UCSD-AML1 (cell line): ENCODE measurements at regions not wholly inside any gene's neighbourhood (a gene's known extent, or its start where the extent isn't known, plus 50 kb on each side); places are given as distances from the start of the nearest gene placed in this dataset.

Experiments
- DNase-seq: peaks from one replicate; lab custom pipeline; 2025; ENCODE audit not compliant: unreplicated experiment; lab: John Stamatoyannopoulos, UW

DNA sequence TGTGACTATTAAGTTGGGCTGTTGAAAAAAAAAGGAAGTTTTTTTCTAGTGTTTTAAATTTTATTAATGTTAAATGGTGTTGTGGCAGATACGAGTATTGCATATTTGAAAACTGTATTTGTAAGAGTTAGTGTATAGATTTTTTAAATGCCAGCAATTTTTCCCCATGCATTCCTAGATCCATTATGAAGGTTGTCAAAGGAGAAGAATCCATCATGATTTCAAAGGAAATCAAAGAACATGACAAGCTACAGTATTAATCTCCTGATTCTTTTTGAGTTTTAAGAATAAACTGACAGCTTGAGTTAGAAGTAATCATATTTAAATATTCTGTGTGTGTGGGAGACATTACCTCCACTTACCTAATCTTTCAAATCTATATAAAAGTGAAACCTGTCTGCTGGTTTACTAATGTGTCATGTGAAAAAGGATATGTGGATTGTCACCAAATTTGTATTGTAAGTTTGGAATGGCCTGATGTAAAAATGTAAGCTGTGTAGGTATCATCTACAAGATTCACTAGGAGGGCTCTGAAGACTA is 111.0 kb upstream of the HS3ST5 start:
- DNase-seq = no peak

DNA sequence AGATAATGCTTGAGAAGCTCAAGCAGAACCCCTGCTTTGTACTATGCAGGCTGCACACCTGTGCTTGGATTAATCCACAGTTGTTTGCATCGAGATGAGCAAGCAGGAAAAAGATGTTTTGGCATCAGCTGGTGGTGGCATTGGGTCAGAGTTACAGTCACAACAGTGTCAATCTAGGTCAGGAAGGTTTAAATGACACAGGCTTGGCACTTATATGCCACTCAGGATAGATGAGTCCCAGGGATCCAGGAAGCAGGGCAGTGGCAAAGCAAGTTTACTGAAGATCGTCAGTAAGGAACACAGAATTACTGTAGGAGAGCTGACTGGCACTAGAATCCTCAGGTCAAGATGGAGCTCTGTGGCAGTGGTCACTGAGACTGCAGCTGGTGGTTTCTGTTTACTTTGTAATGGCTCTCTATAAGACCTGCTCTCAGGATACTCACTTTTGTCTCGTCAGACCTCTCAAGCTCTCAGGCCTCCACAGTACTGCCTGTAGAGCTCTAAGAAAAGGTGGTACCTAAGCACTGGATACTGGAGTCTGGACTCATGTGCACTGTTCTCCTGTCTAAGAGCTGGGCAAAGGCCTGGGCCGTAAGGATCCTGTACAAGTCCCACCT is 110.1 kb upstream of the HS3ST5 start:
- no peak for DNase-seq

DNA sequence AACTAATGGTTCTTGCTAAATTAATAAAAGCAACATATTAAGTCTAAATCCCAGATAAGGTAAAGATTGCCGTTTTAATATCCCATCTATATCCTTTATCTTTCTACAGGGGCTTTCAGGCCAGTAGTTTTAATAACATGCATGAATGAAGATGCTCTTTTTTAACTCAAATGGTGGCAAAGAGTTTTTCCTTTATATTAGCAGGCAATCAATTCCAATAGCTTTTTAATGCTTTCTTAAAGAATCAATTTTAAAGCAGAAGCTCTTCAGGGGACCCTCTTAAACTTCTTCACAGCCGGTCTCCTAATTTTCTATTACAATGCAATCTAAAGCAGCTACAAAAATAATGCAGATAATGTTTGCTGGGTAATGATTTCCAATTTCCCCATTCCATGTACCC is 107.8 kb upstream of the HS3ST5 start:
- DNase-seq = no peak

DNA sequence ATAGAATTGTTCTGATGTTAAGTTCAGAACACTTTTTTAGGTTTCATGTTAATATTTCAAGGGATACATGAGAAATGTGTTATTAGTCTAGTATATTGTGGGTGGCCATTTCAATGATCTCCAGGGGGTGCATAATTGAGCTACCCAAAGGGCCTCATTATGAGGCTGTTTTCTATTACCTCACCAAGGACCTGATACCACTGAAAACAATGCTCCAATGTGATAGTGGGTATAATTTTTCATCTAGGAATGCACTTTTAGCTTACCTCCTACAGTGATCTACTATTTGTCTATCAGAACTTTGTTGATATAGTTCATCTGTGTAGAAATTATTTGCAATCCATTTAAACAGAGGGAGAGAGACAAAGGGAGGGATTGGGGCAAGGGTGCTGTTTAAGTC is 106.8 kb upstream of the HS3ST5 start:
- no peak for DNase-seq

DNA sequence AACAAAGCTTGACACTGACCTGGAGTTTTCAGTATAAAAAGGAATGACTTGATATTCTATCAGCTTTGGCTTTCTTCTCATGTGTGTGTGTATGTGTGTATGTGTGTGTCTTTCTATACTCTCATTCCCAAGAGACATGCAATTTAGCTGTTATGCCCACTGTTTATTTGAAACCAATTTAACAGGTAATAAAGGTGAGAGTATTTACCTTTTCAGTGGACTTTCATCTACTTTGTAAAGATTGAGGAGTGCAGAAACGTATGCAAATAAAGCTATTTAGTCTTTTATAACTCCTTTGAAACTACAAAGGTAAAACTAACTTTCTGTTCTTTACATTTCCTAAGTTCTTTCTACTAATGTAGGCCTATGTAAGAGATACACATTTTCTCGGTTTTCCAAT is 103.5 kb upstream of the HS3ST5 start:
- no peak for DNase-seq

DNA sequence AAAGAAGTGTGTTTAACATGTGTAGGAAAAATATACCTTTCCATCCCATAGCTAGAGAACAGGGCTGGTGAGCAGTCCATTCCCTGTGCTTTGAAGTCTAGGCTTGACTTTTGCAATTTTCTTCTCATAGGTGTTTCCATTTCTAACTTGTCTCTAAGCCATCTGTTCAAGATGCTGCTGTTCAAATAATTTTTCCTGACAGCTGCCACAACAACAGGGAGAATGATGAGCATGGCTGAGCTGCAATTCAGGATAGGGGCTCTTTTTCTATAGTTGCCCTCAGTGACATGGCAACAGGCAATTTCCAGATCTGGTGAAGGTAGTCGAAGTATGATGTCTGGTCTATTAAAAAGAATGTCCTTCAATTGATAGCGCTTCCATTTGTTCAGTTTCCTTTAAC is 103.0 kb upstream of the HS3ST5 start:
- no peak for DNase-seq

DNA sequence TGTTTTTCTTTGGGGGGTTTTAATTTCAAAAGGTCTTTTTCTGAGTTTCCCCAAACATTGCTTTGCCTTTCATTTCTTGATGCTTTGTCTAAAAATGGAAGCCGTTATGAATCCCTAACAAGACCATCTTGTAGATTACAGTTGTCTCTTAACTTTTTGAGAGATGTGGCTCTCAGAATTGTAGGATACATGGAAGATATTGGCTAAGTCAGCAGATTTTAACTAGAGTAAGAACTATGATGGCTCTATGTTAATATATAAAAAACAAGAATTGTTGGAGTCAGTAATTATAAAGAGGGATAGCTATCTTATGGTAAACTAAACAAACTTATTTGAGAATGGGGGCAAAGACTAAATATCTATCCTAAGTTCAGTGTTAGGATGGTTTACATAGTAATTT is 96.6 kb upstream of the HS3ST5 start:
- no peak for DNase-seq

DNA sequence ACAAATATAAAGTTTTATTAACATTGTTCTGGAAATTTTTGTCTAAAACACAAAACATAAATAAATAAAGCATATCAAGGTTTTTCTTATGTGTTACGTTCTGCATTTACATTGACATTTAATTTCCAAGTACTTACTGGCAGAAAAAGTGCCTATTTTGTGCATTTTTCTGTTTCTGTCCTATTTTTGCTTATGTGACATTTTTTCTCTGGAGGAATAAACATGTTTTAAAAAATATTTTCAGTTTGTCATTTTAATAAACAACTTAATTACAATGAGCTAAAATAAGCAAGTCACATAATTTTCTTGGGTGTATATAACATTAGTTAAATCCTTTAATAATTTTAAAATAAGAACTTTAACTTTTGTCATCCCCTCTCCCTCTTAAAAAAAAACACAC is 94.4 kb upstream of the HS3ST5 start:
- no peak for DNase-seq

DNA sequence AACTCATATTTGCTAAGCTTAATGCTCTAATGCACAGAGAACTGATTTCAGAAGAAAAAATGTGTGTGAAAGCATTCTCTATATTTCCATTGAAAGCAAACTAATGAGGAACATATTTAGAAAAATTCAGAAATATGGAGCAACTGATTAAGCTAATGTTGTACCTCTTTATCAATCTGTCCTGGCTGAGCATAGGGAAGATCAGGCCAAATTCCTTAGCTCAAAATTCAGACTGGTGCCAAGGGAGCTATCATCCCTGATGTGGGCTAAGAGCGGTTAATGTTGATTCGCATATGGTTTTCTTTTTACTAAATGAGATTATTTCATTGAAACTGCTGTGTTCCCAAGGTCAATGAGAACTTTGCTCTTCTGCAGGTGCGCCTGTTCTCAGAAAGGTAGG is 93.9 kb upstream of the HS3ST5 start:
- no peak for DNase-seq

DNA sequence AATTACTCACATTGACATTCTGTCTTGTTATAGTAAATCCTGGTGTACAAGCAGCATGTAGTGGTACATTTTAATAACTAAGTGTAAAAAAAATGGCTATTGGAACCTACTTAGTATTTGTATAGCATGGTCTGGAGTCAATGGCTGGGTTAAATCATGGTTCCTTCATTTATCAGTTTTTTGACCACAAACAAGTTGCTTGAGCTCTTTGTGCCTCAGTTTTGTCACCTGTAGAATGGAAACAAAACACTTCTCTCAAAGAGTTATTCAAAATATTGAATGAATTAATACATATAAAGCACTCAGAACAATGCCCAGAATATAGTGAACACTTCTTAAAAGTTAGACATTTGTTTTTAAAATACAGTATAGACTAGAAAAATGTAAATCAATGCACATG is 93.2 kb upstream of the HS3ST5 start:
- no peak for DNase-seq

DNA sequence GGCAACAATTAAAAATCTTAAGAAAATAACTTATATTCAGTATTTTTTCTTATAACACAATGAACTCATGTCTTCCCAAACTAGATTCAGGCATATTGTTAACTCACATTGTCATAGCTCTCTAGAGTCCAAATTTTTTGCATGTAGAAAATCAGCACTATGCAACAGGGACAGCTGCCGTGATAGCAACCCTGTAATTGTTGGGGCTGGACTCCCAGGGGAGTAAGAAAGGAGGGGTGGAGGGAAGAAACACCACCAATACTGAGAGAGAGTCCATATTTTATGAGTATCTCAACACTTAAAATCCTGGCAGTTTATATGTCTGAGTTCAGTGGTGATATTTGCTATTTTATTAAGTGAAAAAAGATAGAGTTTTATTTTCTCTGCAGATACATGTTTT is 89.6 kb upstream of the HS3ST5 start:
- DNase-seq = no peak

DNA sequence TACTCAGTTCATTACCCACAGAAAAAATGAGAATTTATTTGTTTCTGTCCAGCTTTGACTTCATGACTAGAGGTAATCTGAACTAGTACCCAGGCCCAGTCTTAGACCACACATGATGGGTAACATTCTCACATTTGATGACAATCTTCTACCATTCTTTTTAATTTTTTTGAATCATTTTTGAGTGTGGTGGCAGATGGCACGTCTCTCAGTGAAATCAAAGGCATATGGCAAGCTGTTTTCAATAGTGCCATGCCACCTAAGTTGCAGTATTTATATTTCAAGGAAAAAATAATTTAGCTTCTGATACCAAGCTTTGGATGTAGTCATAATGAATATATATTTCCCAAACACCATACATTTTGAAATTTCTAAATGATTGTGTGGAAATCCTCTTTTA is 88.8 kb upstream of the HS3ST5 start:
- no peak for DNase-seq

DNA sequence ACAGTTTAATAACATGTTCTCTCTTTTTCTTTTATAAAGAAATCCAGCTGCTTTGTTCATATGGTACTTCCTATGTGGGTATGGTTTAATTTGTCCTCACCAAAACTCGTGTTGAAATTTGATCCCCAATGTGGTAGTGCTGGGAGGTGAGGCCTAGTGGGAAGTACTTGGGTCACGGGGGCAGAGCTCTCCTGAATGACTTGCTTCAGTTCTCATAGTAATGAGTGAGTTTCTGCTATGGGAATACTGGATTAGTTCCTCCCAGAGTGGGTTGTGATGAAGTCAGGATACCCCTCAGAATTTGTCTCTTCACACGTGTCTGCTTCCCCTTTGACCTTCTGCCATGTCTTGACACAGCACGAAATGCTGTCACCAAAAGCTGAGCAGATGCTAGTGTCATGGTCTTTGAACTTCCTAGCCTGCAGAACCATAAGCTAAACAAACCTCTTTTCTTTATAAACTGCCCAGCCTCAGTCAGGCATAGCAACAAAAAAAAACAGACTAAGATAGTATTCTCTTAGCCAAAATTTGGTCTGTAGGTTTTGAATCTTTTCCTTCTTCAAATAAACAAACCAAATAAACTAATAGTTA is 87.8 kb upstream of the HS3ST5 start:
- DNase-seq = no peak

DNA sequence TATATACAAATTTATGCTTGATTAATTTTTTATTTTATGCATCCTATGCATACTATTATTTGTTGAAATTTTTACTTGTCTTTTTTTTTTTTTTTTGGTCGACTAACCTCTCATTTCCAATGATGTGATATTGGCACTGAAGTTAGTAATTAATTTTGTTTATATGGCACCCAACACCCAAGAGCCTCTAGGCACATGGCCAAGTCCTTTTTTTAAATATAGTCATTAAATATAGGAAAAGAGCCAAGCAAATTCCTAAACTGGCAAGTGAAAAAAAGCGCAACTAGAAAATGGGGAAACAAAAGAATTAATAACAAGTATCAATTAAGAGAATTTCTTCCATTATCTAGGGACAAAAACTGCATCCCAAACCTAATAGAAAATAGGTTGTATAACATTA is 85.5 kb upstream of the HS3ST5 start:
- no peak for DNase-seq

DNA sequence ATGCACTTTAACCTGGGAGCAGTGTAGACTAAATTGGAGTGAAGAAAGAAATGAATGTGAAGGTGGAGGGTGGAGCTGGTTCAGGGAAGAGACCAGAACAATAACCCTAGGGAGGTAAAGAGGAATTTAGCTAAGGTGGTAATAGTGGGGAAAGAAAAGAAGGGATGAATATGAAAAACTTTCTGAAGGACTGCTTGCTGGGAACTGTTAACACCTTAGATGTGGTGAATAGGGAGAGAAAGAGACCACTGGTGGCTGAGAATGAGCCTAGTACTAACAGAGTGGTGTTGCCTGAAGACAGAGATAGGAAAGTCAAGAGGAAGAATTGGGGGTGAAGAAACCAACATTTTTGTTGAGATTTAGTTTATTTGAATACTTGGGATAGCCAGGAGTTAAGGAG is 78.4 kb upstream of the HS3ST5 start:
- no peak for DNase-seq

DNA sequence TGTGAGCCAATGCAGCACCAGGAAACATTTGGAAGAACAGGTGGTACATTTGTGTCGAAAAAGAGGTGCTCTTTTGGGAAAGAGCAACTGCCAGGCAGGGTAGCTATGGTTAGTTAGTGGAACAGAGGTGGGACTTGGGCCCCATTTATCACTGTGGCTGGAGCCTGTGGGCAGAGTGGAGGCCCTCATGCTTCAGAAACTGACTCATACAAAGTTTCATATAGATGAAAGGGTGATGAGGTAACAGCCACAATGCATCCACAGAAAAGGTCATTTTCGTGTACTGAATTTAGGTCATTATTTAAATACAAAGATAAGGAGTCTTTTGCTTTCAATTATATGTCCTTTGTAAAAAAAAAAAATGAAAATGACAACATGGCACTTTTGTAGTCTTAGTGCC is 76.4 kb upstream of the HS3ST5 start:
- no peak for DNase-seq

DNA sequence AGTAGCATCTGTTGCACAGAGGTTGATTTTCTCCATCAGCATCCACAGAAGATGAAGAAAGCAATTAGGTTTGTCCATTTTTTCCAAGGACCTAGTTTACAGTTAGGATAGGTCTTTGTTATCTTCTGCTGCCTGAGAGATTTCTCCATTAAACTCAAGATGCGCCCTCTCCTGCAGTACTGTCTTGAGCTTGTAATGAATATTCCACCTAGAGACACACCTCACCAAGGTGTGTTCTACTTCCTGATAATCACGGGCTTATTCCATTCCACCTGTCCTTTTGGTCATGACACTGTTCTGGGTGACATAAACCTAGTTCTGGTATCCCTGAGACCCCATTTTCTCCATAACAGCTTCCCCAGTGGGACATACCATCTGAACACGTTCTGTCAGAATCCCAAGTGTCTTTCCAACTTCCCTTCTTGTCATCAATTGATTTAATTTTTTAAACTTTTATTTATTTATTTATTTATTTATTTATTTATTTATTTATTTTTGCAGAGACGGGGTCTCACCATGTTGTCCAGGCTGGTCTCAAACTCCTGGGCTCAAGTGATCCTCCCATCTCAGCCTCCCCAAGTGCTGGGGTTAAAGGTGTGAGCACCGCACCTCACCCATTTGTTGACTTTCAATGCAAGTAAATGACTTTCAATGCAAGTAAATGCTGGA is 75.6 kb upstream of the HS3ST5 start:
- no peak for DNase-seq

DNA sequence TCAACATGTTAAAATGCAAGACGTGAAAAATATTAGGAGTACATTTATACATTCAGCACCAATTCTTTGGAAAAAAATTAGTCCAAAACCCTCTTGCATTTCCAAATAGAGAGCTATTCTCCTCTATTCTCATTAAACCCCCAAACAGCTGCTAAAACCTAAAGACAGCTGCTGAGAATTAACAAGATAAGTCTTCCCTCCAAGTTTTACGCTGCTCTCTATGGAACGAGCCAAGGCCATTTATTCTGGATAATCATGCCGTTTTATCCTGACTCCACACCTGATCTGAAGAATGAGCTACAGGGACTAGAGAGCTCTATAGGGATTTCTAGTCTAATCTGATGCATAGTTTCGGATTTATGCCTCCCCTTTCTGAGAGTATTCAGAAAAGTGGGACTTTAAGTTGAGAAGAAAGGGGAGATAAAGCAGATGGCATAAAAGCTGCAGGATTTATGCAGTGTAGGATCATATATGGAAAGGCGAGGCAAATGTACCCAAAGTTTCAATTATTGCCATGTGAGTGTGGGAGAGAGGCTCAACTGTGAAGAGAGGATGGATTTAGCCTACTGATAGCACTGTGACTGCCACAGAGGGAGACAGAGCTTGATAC is 64.7 kb upstream of the HS3ST5 start:
- DNase-seq = no peak

DNA sequence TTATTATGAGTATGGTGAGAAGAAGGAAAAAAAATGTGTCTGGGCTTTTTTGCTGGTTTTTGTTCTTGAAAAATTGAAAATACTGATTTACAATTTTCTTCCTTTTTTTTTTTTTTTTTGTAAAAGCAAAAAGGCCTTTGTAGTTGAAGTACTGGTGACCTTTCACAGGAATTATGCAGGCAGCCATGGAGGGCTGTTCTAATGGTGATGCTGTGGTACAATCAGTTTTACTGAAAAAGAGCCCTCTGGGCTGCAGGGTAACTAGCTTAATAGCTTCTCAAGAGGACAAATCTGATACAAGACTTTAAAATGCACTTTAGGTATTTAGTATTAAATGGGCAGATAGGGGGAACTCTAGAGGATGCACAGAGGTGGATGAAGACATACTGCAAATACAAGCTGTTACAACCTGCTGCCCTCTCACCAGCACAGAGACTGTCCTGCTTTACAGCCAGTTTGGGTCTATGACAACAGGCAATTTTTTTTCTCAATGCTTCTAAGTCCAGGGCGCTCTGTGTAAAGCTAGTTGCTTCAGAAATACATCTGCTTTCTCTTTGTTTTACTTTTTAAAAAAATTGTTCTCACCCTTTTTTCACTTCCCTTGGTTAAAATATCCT is 61.6 kb upstream of the HS3ST5 start:
- no peak for DNase-seq

DNA sequence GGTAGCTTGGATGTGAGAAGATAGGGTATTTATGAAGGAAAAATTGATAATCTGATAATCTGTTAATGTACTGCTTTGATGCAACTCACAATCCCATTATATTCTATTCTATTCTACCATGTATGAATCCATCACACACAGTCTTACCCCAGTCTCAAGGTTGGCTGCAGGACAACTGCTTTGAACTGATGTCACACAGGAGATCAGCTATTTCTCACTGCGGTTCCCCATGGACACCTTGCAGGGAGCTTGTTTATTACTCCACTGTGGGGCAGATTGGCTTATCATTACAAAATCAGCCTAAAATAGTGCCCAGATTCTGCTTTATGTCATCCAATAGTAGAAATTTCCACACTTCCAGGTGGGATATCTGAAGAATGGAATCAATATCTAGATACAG is 61.0 kb upstream of the HS3ST5 start:
- no peak for DNase-seq

DNA sequence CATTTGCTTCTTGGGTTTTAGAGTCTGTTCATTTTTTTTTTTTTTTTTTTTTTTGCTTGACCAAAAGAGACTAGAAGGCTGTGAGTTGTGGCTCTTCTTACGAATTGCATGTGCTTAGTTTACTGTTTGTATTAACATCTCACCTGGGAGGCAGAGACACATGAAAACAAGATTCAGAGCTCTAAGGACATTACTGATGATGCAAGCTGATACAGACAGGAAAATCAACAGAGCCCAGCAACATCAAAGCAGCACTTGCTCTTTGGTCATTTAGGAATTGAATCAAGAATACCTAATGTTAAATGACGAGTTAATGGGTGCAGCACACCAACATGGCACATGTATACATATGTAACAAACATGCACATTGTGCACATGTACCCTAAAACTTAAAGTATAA is 55.7 kb upstream of the HS3ST5 start:
- no peak for DNase-seq
